GM19035 (cell line): ENCODE measurements at regions not wholly inside any gene's neighbourhood (a gene's known extent, or its start where the extent isn't known, plus 50 kb on each side); places are given as distances from the start of the nearest gene placed in this dataset.

Experiments
- ATAC-seq: cut with Tn5 transposase; IDR thresholded peaks from one replicate; pipeline ENCODE4 v1.9.1; 2021; ENCODE audit not compliant: unreplicated experiment

DNA sequence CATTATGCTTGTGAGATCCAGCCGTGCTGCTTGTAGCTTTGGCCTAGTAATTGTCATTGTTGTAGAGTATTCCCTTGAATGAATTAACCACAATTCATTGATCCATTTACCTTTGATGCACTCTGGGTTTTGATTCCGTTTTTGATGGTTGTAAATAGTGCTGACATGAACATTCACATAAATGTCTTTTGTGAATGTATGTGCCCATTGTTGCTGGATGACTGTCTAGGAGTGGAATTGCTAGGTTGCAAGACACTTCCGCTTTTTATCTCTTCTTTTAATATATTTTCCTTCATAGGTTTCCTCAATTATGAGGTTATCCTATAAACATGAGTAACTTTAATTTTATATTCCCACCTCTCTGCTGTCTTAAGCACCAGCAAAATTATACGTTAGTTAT lies 104.8 kb upstream of the CCDC68 start:
- ATAC-seq = no peak

DNA sequence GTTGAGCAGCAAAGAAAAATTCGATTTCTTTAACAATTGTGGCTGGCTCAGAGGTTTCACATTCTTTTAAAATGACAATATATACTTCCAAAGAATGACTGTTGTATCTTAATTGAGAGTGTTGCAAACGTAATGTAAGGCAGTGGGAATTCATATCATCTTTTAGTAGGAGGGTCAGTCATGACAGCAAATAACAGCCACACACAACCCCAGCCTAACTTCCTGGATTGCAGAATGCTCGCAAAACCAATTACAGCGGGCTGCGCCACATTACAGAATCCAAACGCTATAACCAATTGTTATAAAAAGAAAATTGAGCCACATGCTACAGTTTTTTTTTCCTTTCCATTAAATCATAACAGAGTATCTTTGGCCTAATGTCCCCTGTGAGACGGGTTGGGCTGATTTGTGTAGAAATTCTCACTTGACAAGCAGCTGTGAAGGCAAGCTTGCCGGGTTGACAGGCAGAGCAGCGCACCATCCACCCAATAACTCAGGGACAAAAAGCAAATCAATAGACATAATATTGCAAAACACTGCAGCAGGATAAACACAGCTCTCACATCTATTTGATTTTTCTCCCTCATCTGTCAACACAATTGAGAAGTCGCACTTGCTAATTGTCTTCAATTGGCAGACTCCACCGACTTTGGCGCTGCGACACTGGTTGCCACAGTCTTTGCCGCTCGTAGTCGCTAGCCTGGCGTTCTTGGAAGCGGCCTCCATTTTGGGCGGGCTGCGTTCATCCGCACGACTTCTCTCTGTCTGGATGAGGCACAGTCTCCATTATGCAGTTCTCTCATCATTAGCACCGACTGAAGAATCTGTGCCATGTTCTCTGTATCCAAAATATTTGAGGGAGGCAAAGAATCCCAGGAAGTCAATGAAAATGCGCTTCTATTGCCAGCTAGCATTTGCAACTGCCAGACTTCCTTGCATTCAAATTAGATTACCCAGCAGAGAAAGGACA lies 95.0 kb upstream of the CCDC68 start:
- ATAC-seq = no peak

DNA sequence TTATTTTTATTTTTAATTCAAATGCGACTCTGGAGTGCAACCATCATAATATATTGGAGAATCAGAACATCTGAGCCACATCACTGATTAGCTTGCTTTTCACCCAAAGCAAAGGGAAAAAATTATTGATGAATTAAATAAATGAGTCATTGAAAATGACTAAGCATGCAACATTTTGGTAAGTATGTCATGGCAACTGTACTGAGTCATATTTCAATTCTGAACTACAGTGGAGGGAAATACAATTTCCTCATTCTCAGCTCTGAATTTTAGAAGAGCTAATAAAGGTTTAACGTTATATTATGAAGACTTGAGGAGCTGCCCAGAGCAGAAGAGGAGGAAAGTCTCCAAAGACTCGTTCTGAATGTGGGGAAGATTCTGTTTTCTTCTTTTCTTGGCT lies 89.6 kb upstream of the CCDC68 start:
- no peak for ATAC-seq

DNA sequence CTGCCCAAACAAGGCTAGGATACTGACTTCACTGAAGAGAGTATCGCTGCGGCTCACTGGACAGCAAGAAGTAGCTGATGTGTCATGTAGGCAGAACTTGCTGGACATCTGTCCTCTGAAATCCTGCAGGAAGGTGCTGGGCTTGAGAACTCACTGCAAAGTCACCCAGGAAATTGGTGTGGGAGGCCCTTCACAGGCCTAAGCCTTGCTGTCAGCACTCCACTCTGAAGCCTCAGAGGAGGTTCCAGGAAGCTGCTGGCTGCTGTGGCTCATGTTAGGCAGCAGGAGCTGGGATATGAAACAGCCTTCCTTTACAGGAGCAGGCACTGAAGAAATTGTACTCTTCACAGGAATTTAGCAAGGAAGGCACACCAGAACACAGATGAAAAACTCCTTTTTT lies 88.3 kb upstream of the CCDC68 start:
- no peak for ATAC-seq

DNA sequence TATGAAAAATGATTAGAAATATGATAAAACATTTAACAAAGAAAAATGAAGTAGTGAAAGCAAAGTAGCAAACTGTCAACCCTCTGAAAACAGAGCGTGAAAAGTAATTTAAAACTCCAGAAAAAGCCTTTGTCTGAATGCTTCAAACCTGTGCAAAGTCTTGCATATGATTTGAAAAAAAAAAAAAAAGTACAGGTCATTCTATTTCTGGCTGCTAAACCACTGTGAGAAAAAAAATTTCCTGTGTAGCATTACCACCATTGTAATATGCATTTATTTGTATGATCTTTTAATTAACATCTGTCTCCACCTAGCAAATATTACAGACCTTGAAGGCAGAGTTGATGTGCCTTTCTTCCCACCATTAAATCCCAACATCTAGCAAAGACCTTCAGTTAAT lies 82.1 kb upstream of the CCDC68 start:
- ATAC-seq = no peak

DNA sequence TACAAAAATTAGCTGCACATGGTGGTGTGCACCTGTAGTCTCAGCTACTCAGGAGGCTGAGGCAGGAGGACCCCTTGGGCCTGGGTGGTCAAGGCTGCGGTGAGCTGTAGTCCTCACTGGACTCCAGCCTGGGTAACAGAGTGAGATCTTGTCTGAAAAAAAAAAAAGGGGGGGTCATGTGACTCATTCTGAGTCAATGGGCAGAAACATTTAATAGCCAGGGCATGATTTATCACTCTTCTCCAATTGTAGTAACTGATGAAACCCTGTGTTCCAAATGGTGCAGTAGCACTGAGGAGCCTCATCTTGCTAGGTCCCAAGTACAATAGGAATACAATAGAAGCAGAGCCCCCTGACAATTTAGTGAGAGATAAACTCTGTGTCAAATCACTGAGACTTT lies 78.9 kb upstream of the CCDC68 start:
- no peak for ATAC-seq

DNA sequence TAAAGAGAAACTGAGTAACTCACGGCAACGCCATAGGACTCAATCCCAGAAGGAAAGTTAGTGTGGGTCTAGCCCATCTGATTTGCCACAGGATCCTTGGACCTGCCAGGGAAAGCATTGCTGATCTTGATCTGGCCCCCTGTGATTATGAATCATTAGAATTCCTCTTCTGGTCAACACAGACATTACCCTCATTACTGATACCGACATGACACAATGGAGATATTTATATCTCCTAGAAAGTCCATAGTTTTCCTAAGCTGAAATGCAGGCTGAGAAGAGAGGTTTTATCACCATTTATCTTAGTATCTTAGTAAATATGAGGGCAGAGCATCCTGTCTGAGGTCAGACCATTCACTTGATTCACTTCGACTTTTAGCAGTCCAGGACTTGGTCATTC lies 75.5 kb upstream of the CCDC68 start:
- no peak for ATAC-seq

DNA sequence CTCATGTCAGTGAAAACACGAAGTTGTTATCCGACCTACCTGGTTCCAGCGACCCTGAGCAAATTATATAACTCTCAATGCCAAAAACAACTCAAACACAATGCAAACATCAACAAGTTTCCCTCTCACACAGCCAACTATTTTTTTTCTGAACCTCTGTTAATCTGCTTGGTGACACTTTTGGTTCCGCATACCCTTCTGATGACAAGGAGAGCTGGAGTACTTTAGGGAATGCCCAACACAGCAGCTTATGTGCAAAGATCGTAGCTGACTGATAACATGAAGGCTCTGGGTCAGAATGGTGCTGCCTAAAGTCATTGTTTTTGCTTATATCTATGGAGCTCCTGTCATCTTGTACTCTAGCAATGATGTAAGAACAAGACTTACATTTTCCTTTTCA lies 72.7 kb upstream of the CCDC68 start:
- no peak for ATAC-seq

DNA sequence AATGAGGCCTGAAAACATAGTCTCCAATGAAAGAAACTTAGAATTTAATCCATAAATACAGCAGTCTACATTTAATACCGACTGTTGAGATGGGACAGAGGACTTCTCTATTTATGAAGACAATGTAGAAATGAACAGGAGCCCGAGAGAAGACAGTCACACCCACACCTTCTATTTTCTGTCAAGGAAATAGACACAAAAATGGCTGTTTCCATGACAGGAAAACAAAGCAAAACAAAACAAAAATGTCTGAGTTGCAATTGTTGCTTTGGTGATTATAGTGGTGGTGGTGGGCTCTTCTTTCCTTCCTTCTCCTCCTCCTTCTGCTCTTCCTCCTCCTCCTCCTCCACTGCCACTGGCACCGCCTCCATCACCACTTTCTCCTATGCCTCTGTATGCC lies 72.3 kb upstream of the CCDC68 start:
- ATAC-seq = no peak

DNA sequence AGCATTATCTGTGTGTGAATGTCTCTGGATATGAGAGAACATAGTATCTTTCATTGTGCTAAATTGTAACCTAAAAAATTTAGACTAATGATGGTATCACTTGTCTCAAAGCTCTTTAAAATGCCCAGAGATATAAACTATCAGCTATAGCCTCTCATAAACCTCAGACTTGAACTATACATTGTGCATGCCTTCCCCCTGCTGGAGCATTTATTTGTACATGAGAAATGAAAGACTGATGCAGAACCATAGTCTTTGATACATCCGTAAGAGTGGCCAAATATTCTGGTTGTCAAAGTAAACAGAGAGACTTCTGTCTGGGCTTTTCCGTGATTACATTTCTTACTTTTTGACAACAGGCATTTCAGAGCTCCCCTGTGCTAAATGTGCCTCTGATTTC lies 71.9 kb upstream of the CCDC68 start:
- ATAC-seq = no peak

DNA sequence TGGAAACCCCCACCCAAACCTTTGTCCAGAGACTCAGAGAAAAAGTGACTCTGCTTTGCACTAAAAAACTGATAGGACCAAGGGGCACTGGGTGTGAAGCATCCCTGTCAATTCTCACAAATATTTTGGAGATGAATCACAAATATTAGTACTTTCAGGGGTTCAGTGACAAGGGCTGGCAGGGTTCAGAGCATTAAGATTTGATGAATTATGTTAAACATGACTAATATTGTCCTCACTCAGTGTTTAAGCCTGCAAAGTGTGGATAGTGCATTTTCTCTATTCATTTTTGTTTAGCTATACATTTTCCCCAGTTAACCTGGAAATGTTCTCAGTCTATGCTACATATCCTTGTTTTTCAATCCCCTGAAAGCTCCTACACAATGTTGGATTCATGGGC lies 65.3 kb upstream of the CCDC68 start:
- no peak for ATAC-seq

DNA sequence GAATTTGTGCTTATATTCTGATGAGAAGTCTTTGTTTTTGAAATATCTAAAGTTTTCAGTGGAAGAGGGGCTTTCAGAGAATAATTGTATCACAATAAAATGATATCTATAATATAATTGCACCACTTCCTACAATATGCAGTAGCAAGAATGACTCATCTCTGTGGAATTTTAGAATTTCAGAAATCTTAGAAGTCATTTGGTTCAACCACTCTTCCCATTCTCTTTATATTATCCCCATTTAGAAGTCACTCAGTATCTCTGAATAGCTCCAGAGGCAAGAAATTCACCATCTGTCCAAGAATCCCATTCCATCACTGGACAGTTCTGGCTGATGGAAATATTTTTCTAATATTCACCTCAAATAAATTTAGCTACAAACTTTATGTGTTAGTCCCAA lies 59.3 kb upstream of the CCDC68 start:
- no peak for ATAC-seq

DNA sequence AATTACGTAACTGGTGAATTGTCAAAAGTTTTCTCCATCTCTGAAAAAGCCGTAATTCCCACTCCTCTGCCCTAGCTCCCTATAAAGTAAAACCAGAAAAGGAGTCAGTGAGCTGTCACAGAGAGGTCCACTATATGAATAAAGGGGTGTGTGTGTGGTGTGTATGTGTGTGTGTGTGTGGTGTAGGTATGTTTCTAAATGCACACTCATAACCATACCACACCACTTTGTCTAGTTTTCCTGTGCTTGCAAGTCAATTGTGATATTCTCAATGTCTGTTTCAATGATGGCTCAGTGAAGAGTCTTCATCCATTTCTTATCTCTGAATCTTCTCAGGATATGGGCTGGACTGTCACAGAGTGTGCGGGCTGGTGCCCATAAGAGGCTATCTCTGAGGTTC lies 54.8 kb upstream of the CCDC68 start:
- ATAC-seq = no peak

DNA sequence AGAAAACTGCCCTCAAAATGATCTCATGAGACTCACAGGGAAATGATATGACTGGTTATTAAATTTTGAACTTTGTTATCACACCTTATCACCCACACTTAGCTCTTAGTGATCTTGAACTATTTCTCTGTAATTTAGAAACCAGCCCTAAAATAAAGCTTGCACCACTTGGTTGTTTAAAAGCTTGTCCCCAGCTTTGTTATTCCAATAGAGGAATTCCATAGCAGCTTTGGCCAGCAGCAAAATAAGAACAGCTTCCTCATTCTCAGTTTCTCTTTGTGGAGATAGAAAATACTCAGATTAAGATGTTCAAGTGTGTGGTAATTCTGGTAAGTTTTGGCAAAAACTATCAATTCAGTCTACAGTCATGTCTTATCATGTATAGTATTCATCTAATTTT lies 54.4 kb upstream of the CCDC68 start:
- no peak for ATAC-seq

DNA sequence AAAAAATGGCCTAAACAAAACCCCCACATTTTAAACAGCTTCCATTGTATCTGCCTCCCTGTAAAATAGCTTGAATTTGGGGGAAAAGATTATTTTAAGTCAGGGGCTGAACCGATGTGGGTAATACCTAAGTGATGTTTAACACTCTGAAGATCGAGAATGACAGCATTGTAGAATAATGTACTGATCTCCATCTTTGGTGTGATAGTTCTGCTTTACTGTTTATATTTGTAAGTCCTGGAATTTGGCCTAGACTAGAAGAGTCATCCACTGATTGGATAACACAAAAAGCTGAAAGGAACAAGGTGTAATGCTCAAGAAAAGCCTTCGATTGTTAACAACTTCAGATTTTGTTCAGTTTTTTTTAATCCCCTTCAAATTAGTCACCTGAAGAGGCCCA lies 53.8 kb upstream of the CCDC68 start:
- no peak for ATAC-seq

DNA sequence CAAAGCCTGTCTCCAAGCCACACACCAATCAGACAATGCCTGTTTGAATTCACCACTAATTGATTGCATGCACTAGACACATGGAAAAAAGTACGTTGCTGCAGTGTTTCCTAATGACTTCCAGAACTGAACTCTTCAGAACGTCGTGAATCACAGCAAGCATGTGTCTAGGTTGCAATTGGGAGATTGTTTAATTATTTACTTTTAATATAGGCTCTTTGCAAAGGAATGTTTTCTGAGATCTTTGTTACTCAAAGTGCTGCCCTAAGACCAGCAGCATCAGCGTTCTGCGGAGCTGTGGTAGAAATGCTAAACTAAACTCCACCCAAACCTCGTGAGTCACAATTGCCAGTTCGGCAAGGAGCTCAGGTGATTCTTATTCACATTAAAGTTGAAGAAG lies 52.7 kb upstream of the CCDC68 start:
- no peak for ATAC-seq
